ENCODE measurements at regions not wholly inside any gene's neighbourhood (a gene's known extent, or its start where the extent isn't known, plus 50 kb on each side); places are given as distances from the start of the nearest gene placed in this dataset.

DNA sequence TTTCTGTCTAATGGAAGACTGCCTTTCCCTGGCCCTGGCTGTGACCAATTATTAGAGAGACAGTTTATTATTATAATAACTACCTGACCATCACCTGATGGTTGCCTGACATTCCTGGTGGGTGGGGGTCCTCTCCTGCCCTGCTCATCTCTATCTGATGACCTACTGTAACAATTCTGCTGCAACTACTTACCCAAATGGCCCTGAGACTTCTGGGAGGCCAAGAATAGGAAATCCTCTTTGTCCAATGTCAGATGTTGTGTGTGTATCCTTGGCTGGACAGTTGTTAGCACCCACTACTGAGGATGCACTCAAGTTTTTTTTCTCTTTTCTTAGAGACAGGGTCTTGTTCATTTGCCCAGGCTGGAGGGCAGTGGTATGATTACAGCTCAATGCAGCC, 110.3 kb downstream of the DDX1 start:
- no peak for TF ChIP-seq CTCF (IDR thresholded peaks at IDR 0.05)
- TF ChIP-seq POLR2AphosphoS5 (IDR thresholded peaks at IDR 0.05), result no peak
